Loucy (cell line): ENCODE measurements at regions not wholly inside any gene's neighbourhood (a gene's known extent, or its start where the extent isn't known, plus 50 kb on each side); places are given as distances from the start of the nearest gene placed in this dataset.

Source experiments
- EZH2phosphoT487 ChIP-seq: fragments of 200-600 bp; IDR thresholded peaks from 2 replicates; pipeline ENCODE4 v1.6.1; 2018; ENCODE audit warnings: antibody characterized with exemption, mild to moderate bottlenecking, moderate library complexity, borderline replicate concordance
- TF ChIP-seq, protein P1 (sequence below): fragments of 200-600 bp; sonication (generic); conservative IDR thresholded peaks from 2 replicates; pipeline ENCODE4 v1.5.1; 2014; ENCODE audit warnings: mild to moderate bottlenecking, antibody characterized with exemption, low read length

DNA sequence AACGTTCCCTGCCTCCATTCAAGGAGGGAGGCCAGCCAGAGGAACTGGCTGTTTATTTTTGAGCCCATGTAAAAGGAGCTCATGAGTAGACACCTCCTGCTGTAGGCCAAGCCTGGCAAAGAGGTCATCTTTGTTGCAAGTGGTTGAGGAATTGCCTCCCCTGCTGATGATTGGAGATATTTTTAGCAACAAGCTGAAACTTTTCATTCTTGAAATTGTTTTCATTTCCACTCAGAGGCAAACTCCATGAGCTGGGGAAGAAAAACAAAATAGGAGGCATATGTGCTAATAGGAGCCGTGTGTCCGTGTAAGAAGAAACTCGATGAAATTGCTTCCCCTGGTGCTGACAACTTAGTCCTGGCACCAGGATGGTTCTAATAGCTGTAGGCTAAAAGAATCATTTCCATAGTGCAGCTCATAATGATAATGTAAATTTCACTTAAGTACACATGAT lies 440.1 kb upstream of the FAR2 start:
- TF ChIP-seq, protein P1, sequence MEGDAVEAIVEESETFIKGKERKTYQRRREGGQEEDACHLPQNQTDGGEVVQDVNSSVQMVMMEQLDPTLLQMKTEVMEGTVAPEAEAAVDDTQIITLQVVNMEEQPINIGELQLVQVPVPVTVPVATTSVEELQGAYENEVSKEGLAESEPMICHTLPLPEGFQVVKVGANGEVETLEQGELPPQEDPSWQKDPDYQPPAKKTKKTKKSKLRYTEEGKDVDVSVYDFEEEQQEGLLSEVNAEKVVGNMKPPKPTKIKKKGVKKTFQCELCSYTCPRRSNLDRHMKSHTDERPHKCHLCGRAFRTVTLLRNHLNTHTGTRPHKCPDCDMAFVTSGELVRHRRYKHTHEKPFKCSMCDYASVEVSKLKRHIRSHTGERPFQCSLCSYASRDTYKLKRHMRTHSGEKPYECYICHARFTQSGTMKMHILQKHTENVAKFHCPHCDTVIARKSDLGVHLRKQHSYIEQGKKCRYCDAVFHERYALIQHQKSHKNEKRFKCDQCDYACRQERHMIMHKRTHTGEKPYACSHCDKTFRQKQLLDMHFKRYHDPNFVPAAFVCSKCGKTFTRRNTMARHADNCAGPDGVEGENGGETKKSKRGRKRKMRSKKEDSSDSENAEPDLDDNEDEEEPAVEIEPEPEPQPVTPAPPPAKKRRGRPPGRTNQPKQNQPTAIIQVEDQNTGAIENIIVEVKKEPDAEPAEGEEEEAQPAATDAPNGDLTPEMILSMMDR: no peak
- no peak for TF ChIP-seq EZH2phosphoT487
